HG03575 (cell line): ENCODE measurements at regions not wholly inside any gene's neighbourhood (a gene's known extent, or its start where the extent isn't known, plus 50 kb on each side); places are given as distances from the start of the nearest gene placed in this dataset.

Source experiments
- ATAC-seq: cut with Tn5 transposase; IDR thresholded peaks from one replicate; pipeline ENCODE4 v1.9.1; 2021; ENCODE audit not compliant: unreplicated experiment, insufficient number of reproducible peaks, low FRiP score; ENCODE audit errors: extremely low read depth

- no peak for ATAC-seq
Measured at GRCh38 chr3:152516216-152516615, 247.5 kb downstream of the MBNL1 start.

- no peak for ATAC-seq
Measured at GRCh38 chr3:152517502-152517901, 248.8 kb downstream of the MBNL1 start.

- ATAC-seq, result no peak
Measured at GRCh38 chr3:152518346-152518745, 249.6 kb downstream of the MBNL1 start.

GRCh38 chr3:152519376-152519775, 250.6 kb downstream of the MBNL1 start:
- no peak for ATAC-seq

GRCh38 chr3:152522036-152522435, 253.3 kb downstream of the MBNL1 start:
- ATAC-seq, result no peak

- no peak for ATAC-seq
Measured at GRCh38 chr3:152524198-152525140, 255.7 kb downstream of the MBNL1 start.

- ATAC-seq, result no peak
Measured at GRCh38 chr3:152531717-152532116, 263.0 kb downstream of the MBNL1 start.

GRCh38 chr3:152538518-152538917, 269.8 kb downstream of the MBNL1 start:
- no peak for ATAC-seq

- ATAC-seq, result no peak
Measured at GRCh38 chr3:152539191-152539764, 270.5 kb downstream of the MBNL1 start.

GRCh38 chr3:152540120-152540519, 271.4 kb downstream of the MBNL1 start:
- no peak for ATAC-seq

- ATAC-seq, result no peak
Measured at GRCh38 chr3:152547153-152547552, 278.4 kb downstream of the MBNL1 start.

GRCh38 chr3:152549263-152549662, 280.5 kb downstream of the MBNL1 start:
- no peak for ATAC-seq

- no peak for ATAC-seq
Measured at GRCh38 chr3:152550284-152550683, 281.6 kb downstream of the MBNL1 start.

- no peak for ATAC-seq
Measured at GRCh38 chr3:152554980-152555379, 280.0 kb upstream of the P2RY1 start.

GRCh38 chr3:152555666-152556291, 279.2 kb upstream of the P2RY1 start:
- no peak for ATAC-seq

- peak; percentile 66 for ATAC-seq
Measured at GRCh38 chr3:152556731-152557254, 278.1 kb upstream of the P2RY1 start.

GRCh38 chr3:152557302-152557999, 277.5 kb upstream of the P2RY1 start:
- peak; percentile 25 for ATAC-seq

GRCh38 chr3:152558386-152558785, 276.5 kb upstream of the P2RY1 start:
- ATAC-seq, result no peak

- no peak for ATAC-seq
Measured at GRCh38 chr3:152559246-152559645, 275.7 kb upstream of the P2RY1 start.
